ENCODE measurements at regions not wholly inside any gene's neighbourhood (a gene's known extent, or its start where the extent isn't known, plus 50 kb on each side); places are given as distances from the start of the nearest gene placed in this dataset.

DNA sequence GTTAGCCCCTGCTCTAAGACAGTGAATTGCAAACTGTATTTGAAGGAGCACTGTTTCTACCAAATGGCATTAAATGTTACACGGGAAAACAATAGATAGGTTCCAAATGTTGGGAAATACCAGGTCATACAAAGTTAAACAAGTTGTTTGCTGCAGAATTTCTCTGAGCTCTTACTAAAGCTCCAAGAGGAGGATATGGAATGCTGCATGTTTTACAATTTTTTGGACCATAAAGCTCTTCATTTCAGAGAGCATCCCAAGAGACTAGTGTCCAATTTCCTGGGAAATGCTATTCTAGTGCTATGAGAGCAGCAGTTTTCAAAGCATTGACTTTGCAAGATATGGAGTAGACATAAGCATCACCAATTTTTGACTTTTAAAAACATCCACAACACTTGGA is 155.6 kb upstream of the CCDC68 start:
- TF ChIP-seq POLR2A (IDR thresholded peaks at IDR 0.05; ENCODE audit: low read depth, low read length), result no peak
- no peak for TF ChIP-seq POLR2AphosphoS5 (IDR thresholded peaks at IDR 0.05; ENCODE audit: low read depth, low read length)

Data from GM12892 (cell line).